Endothelial cell (in vitro differentiated cells): ENCODE measurements at regions not wholly inside any gene's neighbourhood (a gene's known extent, or its start where the extent isn't known, plus 50 kb on each side); places are given as distances from the start of the nearest gene placed in this dataset.

ENCODE experiments used
- DNase-seq: peaks from one replicate; pipeline ENCODE4 v3.0.0; 2021; ENCODE audit warnings: low spot score
- H3K27ac Mint-ChIP-seq: one replicate; pipeline ENCODE4 v1.8.0; 2021; ENCODE audit warnings: mixed read lengths, inconsistent platforms; ENCODE audit not compliant: unreplicated experiment
- H3K27me3 Mint-ChIP-seq: one replicate; pipeline ENCODE4 v1.8.0; 2021; ENCODE audit warnings: mild to moderate bottlenecking, moderate library complexity, mixed read lengths, inconsistent platforms; ENCODE audit not compliant: unreplicated experiment
- H3K36me3 Mint-ChIP-seq: one replicate; pipeline ENCODE4 v1.8.0; 2021; ENCODE audit warnings: mild to moderate bottlenecking, low read depth, mixed read lengths, inconsistent platforms; ENCODE audit not compliant: unreplicated experiment
- H3K4me1 Mint-ChIP-seq: one replicate; pipeline ENCODE4 v1.8.0; 2021; ENCODE audit warnings: mild to moderate bottlenecking, mixed read lengths, inconsistent platforms; ENCODE audit not compliant: unreplicated experiment
- H3K4me3 Mint-ChIP-seq: one replicate; pipeline ENCODE4 v1.8.0; 2021; ENCODE audit warnings: mild to moderate bottlenecking, mixed read lengths, inconsistent platforms; ENCODE audit not compliant: unreplicated experiment
- H3K9me3 Mint-ChIP-seq: one replicate; pipeline ENCODE4 v1.8.0; 2021; ENCODE audit warnings: mixed read lengths, inconsistent platforms; ENCODE audit not compliant: unreplicated experiment
- CTCF ChIP-seq: fragments of 200-600 bp; sonication (generic); IDR thresholded peaks from one replicate; pipeline ENCODE4 v1.5.0; 2021; ENCODE audit warnings: antibody characterized with exemption; ENCODE audit not compliant: unreplicated experiment

- H3K27ac Mint-ChIP-seq: no peak overlapping the region
- TF ChIP-seq CTCF: no peak
- H3K9me3 Mint-ChIP-seq: no peaks in the 10 kb centered on the region
- peaks cover 4% of the 10 kb centered on the region for H3K27me3 Mint-ChIP-seq
- H3K36me3 Mint-ChIP-seq: no peaks in the 10 kb centered on the region
- no peak for DNase-seq
- no peak overlapping the region for H3K4me3 Mint-ChIP-seq
- peaks cover 3% of the 10 kb centered on the region for H3K4me1 Mint-ChIP-seq
Observed at GRCh38 chr2:172322049-172322448, 105.3 kb upstream of the ITGA6 start.

GRCh38 chr2:172323256-172323655 lies 104.1 kb upstream of the ITGA6 start:
- Mint-ChIP-seq H3K4me1 (peaks cover 3% of the 10 kb centered on the region), H3K36me3 (no peaks in the 10 kb centered on the region), H3K27ac (no peak overlapping the region), H3K4me3 (no peak overlapping the region), H3K27me3 (peaks cover 4% of the 10 kb centered on the region), H3K9me3 (no peaks in the 10 kb centered on the region)
- TF ChIP-seq CTCF: no peak
- no peak for DNase-seq

GRCh38 chr2:172323861-172324597 lies 103.4 kb upstream of the ITGA6 start:
- peaks cover 5% of the 10 kb centered on the region for H3K27me3 Mint-ChIP-seq
- H3K4me3 Mint-ChIP-seq: no peak overlapping the region
- peaks cover 3% of the 10 kb centered on the region for H3K4me1 Mint-ChIP-seq
- H3K27ac Mint-ChIP-seq: no peak overlapping the region
- no peak for DNase-seq
- H3K36me3 Mint-ChIP-seq: no peaks in the 10 kb centered on the region
- no peak for TF ChIP-seq CTCF
- no peaks in the 10 kb centered on the region for H3K9me3 Mint-ChIP-seq

- no peak for DNase-seq
- Mint-ChIP-seq H3K9me3 (no peaks in the 10 kb centered on the region), H3K4me1 (peaks cover 3% of the 10 kb centered on the region), H3K36me3 (no peaks in the 10 kb centered on the region), H3K4me3 (no peak overlapping the region), H3K27me3 (peaks cover 8% of the 10 kb centered on the region), H3K27ac (no peak overlapping the region)
- TF ChIP-seq CTCF: no peak
Observed at GRCh38 chr2:172326211-172326509, 101.2 kb upstream of the ITGA6 start.

GRCh38 chr2:172328103-172328841 lies 99.1 kb upstream of the ITGA6 start:
- Mint-ChIP-seq H3K36me3 (no peaks in the 10 kb centered on the region), H3K4me3 (no peak overlapping the region), H3K4me1 (peaks cover 3% of the 10 kb centered on the region), H3K27me3 (peaks cover 9% of the 10 kb centered on the region), H3K27ac (no peak overlapping the region), H3K9me3 (no peaks in the 10 kb centered on the region)
- no peak for TF ChIP-seq CTCF
- DNase-seq: no peak
